Skeletal muscle satellite cell (primary cell): ENCODE measurements at regions not wholly inside any gene's neighbourhood (a gene's known extent, or its start where the extent isn't known, plus 50 kb on each side); places are given as distances from the start of the nearest gene placed in this dataset.

Source experiments
- H3K27me3 ChIP-seq: 2 replicates; pipeline ENCODE4 v1.7.0; 2013; ENCODE audit warnings: low read length; ENCODE audit not compliant: control insufficient read depth, insufficient read depth
- H3K36me3 ChIP-seq: 2 replicates; pipeline ENCODE4 v1.7.0; 2013; ENCODE audit warnings: mild to moderate bottlenecking, control low read depth, low read length; ENCODE audit not compliant: insufficient read depth
- H3K4me1 ChIP-seq: 2 replicates; pipeline ENCODE4 v1.7.0; 2013; ENCODE audit warnings: low read length; ENCODE audit not compliant: control insufficient read depth, insufficient read depth
- H3K4me2 ChIP-seq: 2 replicates; pipeline ENCODE4 v1.7.0; 2013; ENCODE audit warnings: mild to moderate bottlenecking, low read length
- H3K4me3 ChIP-seq: 2 replicates; pipeline ENCODE4 v1.7.0; 2013; ENCODE audit warnings: low read length
- H3K9ac ChIP-seq: 2 replicates; pipeline ENCODE4 v1.7.0; 2013; ENCODE audit warnings: mild to moderate bottlenecking, low read depth, low read length, moderate library complexity
- H3K9me3 ChIP-seq: replicated peaks from 2 replicates; pipeline ENCODE4 v1.7.0; 2013; ENCODE audit warnings: mild to moderate bottlenecking, control low read depth, low read length

DNA sequence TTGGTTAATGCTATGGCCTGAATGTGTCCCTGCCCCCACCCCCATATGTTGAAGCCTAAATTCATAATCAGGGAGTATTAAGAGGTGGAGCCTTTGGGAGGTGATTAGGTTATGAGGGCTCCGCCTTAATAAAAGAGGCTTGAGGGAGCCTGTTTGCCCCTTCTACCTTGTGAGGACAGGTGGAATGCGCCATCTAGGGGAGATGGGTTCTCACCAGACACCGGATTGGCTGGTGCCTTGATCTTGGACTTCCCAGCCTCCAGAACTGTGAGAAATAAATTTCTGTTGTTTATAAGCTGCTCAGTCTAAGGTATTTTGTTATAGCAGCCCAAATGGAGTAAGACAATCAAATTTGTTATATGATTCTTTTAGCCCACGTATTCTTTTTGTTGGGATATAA lies 148.3 kb downstream of the PTCSC3 start:
- H3K27me3 ChIP-seq = peaks cover 2% of the 10 kb centered on the region

GRCh38 chr14:36027354-36027753 lies 149.2 kb downstream of the PTCSC3 start:
- Histone ChIP-seq H3K4me2 (no peak overlapping the region), H3K27me3 (peaks cover 8% of the 10 kb centered on the region), H3K36me3 (no peaks in the 10 kb centered on the region)

More for the DNA sequence above, 148.3 kb downstream of the PTCSC3 start:
- Histone ChIP-seq H3K9ac (no peak overlapping the region), H3K4me1 (no peaks in the 10 kb centered on the region), H3K9me3 (no peaks in the 10 kb centered on the region), H3K4me2 (no peak overlapping the region), H3K36me3 (no peaks in the 10 kb centered on the region), H3K4me3 (no peak overlapping the region)

DNA sequence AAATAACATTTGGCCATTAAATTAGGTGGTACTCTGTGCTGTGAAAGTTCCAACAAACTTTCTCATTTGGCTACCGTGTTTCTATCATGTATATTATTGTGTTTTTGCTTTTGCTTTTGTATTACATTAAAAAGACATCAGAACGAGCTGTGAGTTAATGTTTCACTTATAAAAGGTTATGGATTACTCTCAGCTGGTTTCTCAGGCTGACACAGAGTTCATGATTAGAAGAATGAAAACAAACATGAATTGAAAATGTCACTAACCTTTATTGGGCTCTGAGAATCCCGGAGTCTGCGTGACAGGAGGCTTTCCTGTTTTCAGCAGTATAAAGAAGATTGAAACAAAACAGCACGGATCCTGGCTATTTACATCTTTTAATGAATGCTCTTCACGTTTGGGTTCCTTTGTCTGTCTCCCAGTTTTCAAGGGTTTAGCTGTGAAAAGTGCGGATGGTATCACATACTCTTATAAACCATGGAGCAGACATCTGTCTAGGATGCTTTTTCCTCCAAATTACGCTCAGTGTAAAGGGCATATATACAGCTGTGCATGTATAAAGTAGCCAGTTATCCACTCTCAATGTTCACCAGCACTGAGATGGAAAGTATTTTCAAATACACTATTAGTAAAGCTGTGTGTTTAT lies 153.6 kb downstream of the PTCSC3 start:
- H3K9me3 ChIP-seq = no peaks in the 10 kb centered on the region
- H3K4me2 ChIP-seq = no peak overlapping the region
- H3K4me3 ChIP-seq = no peak overlapping the region
- H3K9ac ChIP-seq = no peak overlapping the region
- peaks cover 14% of the 10 kb centered on the region for H3K27me3 ChIP-seq
- H3K36me3 ChIP-seq = no peaks in the 10 kb centered on the region
- H3K4me1 ChIP-seq = no peaks in the 10 kb centered on the region

More at GRCh38 chr14:36027354-36027753, 149.2 kb downstream of the PTCSC3 start:
- no peaks in the 10 kb centered on the region for H3K9me3 ChIP-seq
- H3K9ac ChIP-seq = no peak overlapping the region
- no peak overlapping the region for H3K4me3 ChIP-seq
- no peaks in the 10 kb centered on the region for H3K4me1 ChIP-seq

DNA sequence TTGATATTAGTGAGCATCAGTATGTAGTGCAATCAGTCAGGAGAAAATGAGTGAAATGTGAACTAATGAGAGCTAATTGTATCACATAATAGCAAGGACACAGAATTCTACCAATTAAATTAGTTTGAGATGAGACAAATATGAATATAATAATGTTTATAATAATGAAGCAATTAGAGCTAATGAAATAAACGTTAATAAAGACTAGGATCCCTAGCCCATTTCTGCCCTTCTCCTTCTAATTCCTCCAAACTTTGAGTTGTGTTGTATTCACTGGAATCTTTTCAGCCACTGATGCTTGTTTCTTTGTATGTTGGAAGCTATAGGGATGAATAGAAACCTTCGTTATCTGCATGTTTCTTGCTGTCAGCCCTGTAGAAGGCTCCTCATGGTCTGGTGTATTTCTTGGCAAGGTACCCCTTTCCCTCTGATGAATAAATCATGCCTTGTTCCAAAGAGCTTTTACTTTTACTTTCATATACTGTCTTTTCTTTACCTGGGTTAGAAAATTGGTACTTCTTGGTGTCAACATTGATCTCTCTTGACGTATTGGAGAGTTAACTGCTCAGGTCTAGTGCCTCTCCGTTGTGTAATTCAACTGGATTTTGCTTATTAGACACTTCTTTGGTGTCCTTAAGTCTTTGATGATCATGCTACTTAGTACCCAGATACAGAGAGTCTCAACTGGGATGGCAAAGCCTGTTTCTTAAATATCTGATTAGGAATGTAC lies 154.8 kb downstream of the PTCSC3 start:
- Histone ChIP-seq H3K9me3 (no peaks in the 10 kb centered on the region), H3K4me3 (no peak overlapping the region), H3K4me1 (no peaks in the 10 kb centered on the region), H3K27me3 (peaks cover 14% of the 10 kb centered on the region), H3K4me2 (no peak overlapping the region), H3K9ac (no peak overlapping the region), H3K36me3 (no peaks in the 10 kb centered on the region)

GRCh38 chr14:36021030-36021422 lies 155.5 kb downstream of the PTCSC3 start:
- H3K36me3 ChIP-seq = no peaks in the 10 kb centered on the region
- no peaks in the 10 kb centered on the region for H3K9me3 ChIP-seq
- H3K9ac ChIP-seq = no peak overlapping the region
- H3K4me1 ChIP-seq = no peaks in the 10 kb centered on the region
- no peak overlapping the region for H3K4me2 ChIP-seq
- H3K4me3 ChIP-seq = no peak overlapping the region
- H3K27me3 ChIP-seq = peaks cover 14% of the 10 kb centered on the region

GRCh38 chr14:36020120-36021029 lies 156.1 kb downstream of the PTCSC3 start:
- H3K36me3 ChIP-seq = no peaks in the 10 kb centered on the region
- H3K4me1 ChIP-seq = no peaks in the 10 kb centered on the region
- H3K4me3 ChIP-seq = no peak overlapping the region
- no peak overlapping the region for H3K9ac ChIP-seq
- H3K27me3 ChIP-seq = peaks cover 14% of the 10 kb centered on the region
- no peaks in the 10 kb centered on the region for H3K9me3 ChIP-seq
- no peak overlapping the region for H3K4me2 ChIP-seq

DNA sequence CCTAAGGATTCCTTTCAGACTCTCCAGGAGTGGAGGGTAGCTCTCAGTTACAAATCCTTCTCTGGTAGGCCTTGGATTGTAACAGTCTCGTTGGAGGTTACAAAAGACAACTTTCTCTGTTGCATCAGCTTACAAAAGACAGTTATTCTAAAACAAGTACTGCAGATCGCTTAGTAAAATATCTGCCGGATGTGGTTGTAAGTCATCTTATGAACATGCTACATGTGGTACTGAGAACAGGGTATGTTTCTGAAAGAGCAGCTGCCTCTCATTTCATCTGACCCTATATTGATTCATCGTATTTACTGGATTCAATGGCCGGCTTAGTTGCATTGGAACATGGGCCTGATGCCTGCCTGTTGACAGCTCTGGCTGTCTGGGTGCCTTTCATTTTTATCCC lies 157.4 kb downstream of the PTCSC3 start:
- Histone ChIP-seq H3K4me3 (no peak overlapping the region), H3K4me2 (no peak overlapping the region), H3K4me1 (no peaks in the 10 kb centered on the region), H3K27me3 (peaks cover 14% of the 10 kb centered on the region), H3K9me3 (no peaks in the 10 kb centered on the region), H3K36me3 (no peaks in the 10 kb centered on the region), H3K9ac (no peak overlapping the region)

DNA sequence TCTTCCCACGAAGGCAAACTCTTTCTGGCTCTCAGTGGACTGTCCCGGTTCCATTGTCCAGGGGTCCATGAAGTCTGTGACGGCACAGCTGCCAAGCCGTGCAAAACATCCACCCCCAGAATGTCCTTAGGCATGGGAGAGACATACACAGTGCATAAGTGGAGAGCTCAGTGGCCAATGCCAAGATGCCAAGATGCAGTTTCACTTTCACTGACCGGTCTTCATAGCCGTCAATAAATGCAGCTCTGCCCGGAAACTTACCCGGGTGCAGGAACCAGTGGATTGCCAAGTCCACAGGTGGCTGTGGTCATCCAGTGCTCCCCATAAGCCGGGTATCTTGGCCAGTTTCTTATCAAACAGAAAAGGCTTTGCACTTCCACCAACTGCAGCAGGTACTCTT lies 162.3 kb downstream of the PTCSC3 start:
- Histone ChIP-seq H3K4me3 (no peak overlapping the region), H3K4me2 (no peak overlapping the region), H3K9me3 (no peaks in the 10 kb centered on the region), H3K4me1 (no peaks in the 10 kb centered on the region), H3K36me3 (no peaks in the 10 kb centered on the region), H3K9ac (no peak overlapping the region), H3K27me3 (no peaks in the 10 kb centered on the region)

DNA sequence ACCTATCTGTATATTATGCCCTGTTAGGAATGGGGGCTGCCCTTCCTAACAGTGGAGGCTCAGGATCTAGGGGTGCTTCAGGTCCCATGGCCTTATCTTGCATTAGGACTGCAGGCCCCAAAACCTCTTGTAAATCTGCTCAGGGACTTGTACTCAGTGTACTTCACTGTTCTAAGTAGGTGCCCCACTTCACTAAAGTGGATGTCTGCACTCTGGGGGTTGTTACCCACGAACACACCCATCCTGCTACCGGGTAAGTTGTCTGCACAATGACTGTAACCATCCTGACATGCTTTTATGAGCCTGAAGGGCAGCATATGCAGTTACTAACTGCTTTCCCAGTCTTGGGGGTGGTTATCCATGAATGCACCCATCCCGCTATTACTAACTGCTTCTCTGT lies 163.0 kb downstream of the PTCSC3 start:
- H3K27me3 ChIP-seq = no peaks in the 10 kb centered on the region
- no peak overlapping the region for H3K4me2 ChIP-seq
- no peak overlapping the region for H3K9ac ChIP-seq
- H3K36me3 ChIP-seq = no peaks in the 10 kb centered on the region
- no peaks in the 10 kb centered on the region for H3K4me1 ChIP-seq
- no peaks in the 10 kb centered on the region for H3K9me3 ChIP-seq
- no peak overlapping the region for H3K4me3 ChIP-seq

DNA sequence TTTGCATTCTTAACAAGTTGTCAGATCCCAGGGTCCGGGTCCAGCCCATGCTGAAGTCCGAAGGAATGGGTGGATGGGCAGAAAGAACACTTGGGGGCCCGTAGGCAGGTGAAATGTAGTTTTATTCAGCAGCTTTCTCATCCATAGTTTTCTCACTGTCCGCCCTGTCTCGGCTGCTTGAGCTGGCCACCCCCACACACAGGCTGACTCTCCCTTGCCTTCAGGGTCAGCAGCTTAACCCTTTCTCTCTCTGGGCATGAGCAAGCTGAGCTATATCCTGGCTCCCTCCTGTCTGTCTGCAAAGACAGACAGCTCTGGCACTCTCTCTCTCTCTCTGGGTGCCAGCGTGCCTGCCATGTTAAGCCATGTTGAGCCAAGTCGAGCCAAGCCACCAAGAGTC lies 163.9 kb downstream of the PTCSC3 start:
- H3K9me3 ChIP-seq = no peaks in the 10 kb centered on the region
- no peak overlapping the region for H3K9ac ChIP-seq
- no peaks in the 10 kb centered on the region for H3K36me3 ChIP-seq
- H3K4me3 ChIP-seq = no peak overlapping the region
- no peak overlapping the region for H3K4me2 ChIP-seq
- H3K27me3 ChIP-seq = no peaks in the 10 kb centered on the region
- no peaks in the 10 kb centered on the region for H3K4me1 ChIP-seq

DNA sequence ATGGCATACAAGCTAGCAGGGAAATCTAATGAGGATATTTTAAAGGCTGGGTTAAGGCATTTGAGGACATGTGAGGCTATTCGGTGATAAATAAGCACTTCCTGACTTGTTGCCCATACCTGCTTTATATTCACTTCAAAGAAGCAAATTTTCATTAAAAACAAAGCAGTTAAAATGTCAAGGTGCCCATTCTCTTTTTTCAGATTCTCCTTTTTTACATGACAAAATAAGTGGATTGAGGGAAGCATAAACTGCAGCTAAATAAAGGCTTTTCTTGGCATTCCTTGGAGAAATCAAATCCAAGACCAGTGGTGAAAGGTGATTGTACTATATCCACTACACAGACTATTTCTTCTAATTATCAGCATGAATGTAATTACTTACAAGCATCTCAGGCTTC lies 166.9 kb downstream of the PTCSC3 start:
- no peak overlapping the region for H3K9ac ChIP-seq
- no peaks in the 10 kb centered on the region for H3K9me3 ChIP-seq
- H3K36me3 ChIP-seq = no peaks in the 10 kb centered on the region
- H3K4me3 ChIP-seq = no peak overlapping the region
- no peak overlapping the region for H3K4me2 ChIP-seq
- H3K4me1 ChIP-seq = no peaks in the 10 kb centered on the region
- no peaks in the 10 kb centered on the region for H3K27me3 ChIP-seq
